GM12892 (cell line): ENCODE measurements at regions not wholly inside any gene's neighbourhood (a gene's known extent, or its start where the extent isn't known, plus 50 kb on each side); places are given as distances from the start of the nearest gene placed in this dataset.

Source experiments
- DNase-seq: peaks from one replicate; pipeline ENCODE4 v3.0.0; 2011; ENCODE audit not compliant: insufficient read length
- FAIRE-seq: peaks from 2 replicates; lab custom pipeline; 2011; peaks lifted over from hg19 to GRCh38; lab: Jason Lieb, UNC
- POLR2A ChIP-seq: IDR thresholded peaks from 2 replicates; pipeline ENCODE4 v1.6.1; 2011; ENCODE audit warnings: low read depth, low read length, control low read depth
- POLR2AphosphoS5 ChIP-seq: IDR thresholded peaks from 2 replicates; pipeline ENCODE4 v1.6.1; 2011; ENCODE audit warnings: low read depth, low read length, control low read depth
- TAF1 ChIP-seq: IDR thresholded peaks from 2 replicates; pipeline ENCODE4 v1.6.1; 2011; ENCODE audit warnings: low read depth, mild to moderate bottlenecking, control low read depth, low read length, borderline replicate concordance

DNA sequence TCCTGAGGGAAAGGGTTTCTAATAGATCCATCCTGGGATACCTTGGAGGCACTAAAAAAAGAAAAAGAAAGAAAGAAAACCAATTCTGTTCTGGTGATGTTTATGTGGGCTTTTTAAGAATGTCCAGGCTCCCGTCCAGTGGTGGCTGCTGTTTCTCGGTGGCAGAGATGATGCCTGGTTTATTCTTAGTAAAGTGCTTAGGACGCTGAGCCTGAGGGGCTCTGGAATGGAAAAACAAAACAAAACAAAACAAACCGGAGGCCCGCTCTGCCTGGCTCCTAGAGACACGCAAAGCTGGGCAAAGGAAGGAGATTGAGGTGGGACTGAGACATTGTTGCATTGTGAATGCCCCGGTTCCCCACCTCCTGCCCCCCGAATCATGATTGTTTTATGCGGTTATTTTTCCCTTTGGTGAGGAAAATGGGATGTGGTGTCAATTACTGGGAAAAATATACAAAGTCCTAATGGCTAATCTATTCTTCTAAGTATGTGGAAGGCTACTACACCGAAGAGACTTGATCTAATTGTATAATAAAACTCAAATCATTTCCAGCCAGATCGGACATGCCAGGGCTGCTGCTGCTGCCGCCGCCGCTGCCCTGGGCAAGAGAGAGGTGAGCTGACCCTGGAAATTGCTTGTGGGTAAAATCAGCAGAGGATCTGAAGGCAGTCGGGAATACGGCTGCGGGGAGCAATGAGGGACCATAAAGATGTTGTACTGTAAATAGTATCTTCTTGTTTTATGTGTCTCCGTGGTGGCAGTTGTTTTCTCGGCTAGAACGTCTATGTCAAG lies 644.9 kb downstream of the CCDC171 start:
- no peak for DNase-seq
- no peak for TF ChIP-seq TAF1
- no peak for TF ChIP-seq POLR2A
- no peak for TF ChIP-seq POLR2AphosphoS5
- FAIRE-seq, result no peak

DNA sequence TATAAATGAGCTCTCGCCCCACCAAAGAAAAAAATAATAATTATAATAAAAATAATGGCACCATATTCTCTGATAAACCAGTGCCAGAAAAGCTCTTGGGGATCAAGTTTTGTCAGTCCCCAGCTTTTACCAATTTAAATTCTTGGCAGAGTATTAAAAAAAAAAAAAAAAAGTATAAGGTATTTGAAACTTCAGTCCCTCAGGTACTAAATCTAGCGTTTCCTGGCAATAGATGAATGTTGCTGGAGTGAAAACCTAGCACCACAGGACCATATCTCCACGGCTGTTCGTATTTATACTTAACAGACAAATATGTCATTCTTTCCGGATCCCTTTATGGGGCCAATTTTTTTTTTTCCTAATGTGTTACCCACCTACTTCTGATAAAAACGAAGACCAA lies 646.2 kb downstream of the CCDC171 start:
- FAIRE-seq (no peak), DNase-seq (no peak)
- no peak for TF ChIP-seq POLR2A
- TF ChIP-seq TAF1, result no peak
- no peak for TF ChIP-seq POLR2AphosphoS5

DNA sequence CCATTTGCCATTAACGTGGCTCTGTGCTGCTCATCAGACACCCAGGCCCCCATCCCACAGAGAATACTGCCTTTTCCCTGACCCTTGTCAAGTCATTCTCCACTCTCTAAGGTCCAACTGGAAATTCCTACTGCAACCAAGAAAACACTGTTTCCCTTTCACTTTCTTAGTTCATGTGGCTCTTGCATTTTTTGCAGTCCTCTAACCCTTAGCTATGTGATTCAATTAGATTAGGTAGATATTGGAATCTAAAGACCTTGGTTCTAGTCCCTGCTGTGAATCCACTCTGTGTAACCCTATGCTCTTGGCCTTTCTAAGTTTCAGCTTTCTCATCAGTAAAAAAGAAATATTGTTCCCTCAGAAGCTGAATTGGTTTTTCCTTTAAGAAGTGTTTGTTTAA lies 649.4 kb downstream of the CCDC171 start:
- DNase-seq, result no peak
- TF ChIP-seq POLR2A (no peak), TAF1 (no peak), POLR2AphosphoS5 (no peak)
- FAIRE-seq, result no peak

DNA sequence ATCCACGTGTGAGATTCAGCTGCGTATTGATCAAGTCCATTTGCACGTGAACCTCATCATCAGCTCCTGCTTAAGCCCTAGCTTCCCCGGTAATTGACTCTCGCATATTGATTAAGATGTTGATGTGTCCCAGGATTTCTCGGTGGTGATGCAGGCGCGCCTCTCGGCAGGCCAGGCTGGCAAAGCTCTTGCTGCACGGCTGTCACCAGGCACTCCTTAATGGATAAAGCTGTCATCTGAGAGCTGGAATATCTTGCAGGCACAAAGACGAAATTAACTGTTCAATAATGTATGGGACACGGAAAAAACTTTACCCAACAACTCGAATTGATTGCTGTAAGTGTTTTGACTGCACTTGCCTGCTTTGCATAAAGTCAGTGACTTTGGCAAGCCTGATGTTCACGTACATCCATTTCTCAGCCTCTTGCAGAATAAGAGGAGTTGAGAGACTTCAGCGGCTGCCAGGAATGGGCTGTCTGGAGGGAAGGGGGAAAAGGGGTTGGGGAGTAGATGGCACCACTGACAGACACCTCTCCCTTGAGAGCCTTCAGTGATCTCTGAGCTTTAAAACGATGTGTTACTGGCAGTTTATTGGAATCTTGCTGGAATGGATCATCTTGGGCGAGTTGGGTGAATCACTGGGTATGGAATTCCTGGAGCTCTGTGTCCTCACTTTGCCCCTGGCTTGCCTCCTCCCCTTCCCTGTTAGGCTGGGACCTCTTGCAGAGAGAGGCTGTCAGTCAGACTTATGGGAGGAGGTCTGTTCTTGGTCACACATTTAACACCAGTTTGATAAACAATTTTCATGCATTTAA lies 650.3 kb downstream of the CCDC171 start:
- FAIRE-seq (no peak), DNase-seq (no peak)
- TF ChIP-seq POLR2AphosphoS5, result no peak
- TF ChIP-seq POLR2A, result no peak
- no peak for TF ChIP-seq TAF1

DNA sequence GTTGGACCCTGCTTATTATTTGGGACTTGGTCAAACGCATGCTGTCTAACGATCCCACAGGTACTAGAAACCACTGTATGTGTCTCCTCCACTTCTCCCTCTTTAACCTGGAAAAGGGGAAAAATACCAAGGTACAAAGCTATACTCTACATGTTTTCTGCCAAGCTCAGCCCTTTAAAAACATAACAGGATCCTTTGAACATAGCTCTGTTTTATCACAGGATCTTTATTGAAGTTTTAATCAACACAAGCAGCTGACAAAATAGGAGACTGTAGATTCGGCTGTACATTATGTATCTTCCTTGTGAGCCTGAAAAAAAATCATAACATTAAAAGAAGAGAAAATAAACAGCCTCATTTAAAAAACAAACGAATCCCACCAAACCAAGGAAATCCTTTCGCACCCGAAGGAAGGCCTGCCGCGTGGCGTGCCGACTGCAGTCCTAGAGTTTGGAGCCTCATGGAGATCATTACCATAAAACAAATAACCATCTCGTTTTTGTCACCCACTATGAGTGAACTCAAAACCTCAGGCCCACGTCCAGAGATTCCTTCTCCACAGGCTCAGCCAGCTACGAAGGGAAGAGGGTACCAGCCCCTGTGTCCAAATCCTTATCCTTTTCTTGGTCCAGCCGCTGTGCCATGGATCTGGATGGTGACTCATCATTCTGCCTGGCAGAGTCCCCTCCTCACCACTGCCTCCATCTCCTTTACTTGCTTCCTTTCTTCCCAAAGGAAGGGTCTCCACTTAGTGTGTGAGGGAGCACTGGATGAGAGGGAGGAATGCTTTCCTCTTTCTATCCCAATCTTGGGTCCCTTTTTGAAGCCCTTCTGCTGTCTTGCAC lies 651.1 kb downstream of the CCDC171 start:
- TF ChIP-seq POLR2A (no peak), TAF1 (no peak), POLR2AphosphoS5 (no peak)
- FAIRE-seq, result no peak
- DNase-seq, result no peak

DNA sequence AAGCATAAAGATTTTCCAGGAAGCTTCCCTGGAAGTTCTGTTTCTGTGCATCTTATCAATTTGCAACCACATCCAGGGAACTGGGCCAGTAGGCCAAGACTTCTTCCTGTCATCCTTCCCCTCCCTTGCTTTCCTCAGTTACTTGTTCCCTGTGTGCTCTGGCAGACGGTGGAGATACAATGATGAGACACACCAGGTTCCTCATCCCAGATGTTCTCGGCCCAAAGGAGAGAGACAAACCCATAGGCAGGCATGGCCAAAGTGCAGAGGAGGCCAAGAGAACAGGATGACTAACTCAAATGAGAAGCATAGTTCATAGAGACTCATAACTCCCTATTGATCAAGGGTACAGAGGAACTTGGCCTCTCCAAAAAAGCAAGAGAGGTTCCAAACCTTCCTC lies 652.6 kb downstream of the CCDC171 start:
- FAIRE-seq, result no peak

DNA sequence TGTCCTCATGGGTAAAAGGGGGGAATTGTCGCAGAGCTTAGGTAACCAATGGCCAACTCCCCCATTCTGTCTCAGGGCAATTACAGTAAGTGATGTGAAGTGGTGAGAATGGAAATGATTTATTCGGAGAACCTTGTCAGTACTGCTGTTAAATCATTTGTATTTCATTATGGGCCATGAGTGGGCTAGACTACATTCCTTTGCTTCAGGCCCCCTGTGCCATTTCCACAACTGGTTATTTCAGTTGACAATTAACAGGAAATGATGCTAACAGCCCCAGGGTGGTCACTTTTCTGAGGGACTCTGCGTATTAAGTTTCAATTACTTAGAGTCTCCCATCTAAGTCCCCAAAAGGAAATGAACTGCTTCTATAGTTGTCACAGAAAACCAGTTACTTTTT lies 653.7 kb downstream of the CCDC171 start:
- FAIRE-seq (no peak), DNase-seq (no peak)
- TF ChIP-seq POLR2A (no peak), POLR2AphosphoS5 (no peak), TAF1 (no peak)

More for the DNA sequence above, 652.6 kb downstream of the CCDC171 start:
- no peak for TF ChIP-seq POLR2A
- TF ChIP-seq TAF1, result no peak
- no peak for TF ChIP-seq POLR2AphosphoS5
- DNase-seq, result no peak

DNA sequence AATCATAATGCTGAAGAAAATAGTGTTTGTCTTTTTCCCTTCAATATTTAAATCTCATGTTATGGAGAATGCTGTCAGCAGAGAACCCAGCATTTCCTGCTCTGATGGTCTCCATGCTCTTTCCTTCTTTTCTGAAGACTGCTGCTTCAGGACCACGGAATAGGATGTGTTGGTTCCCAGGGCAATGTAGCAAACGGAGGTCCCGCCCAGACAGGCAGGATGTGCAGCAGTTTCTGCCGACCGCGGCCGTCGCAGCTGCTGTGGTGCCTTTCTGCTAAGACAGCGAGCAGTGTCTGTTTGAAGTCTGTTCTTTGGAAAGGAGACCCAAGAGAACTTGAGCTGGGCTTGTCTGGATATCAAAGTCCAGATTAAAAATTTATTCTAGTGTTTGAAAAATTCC lies 654.3 kb downstream of the CCDC171 start:
- DNase-seq (no peak), FAIRE-seq (peak; percentile 67)
- TF ChIP-seq POLR2AphosphoS5 (no peak), TAF1 (no peak)

DNA sequence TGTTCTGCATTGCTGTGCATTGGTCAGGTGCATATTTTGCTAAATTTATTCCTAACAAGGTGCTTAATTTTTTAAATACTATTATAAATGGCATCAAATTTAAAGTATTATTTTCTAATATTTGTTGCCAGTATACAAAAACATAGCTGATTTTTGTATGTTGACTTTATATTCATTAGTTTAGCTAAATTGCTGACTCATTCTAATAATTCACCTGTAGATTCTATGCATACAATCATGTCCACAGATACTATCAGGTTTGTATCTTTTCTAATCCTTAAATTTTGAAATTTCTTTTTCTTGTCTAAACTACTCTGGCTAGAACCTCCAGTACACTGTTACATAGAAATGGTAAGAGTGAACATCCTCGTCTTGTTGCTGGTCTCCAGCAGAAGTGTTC lies 657.6 kb downstream of the CCDC171 start:
- TF ChIP-seq POLR2A, result no peak
- no peak for TF ChIP-seq POLR2AphosphoS5
- no peak for TF ChIP-seq TAF1
- DNase-seq (no peak), FAIRE-seq (no peak)

DNA sequence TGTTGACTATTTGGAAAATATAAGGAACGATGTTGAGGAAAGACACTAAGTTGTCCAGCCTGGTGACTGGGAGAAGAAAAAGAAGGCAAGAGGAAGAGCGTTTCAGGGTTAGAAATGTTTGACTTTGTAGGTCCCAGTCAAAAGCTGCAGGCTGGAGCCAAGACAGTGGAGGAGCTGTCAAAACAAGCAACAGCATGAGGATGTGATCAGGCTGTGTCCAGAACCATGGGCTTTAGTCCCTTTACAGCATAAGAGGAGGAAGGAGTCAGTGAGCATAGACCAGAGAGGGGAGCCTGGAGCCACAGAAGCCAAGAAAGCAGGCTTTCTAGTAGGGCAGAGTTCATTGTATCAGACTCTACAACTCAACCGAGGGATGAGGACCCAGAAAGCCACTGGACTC lies 658.5 kb downstream of the BNC2 start:
- DNase-seq (no peak), FAIRE-seq (no peak)
- TF ChIP-seq TAF1 (no peak), POLR2AphosphoS5 (no peak), POLR2A (no peak)
